Keratinocyte (primary cell): ENCODE measurements at regions not wholly inside any gene's neighbourhood (a gene's known extent, or its start where the extent isn't known, plus 50 kb on each side); places are given as distances from the start of the nearest gene placed in this dataset.

Experiments
- DNase-seq: peaks from one replicate; pipeline ENCODE4 v3.0.0-alpha.2; 2011; ENCODE audit warnings: low read depth, missing footprints, low spot score
- FAIRE-seq: peaks from 2 replicates; lab custom pipeline; 2011; peaks lifted over from hg19 to GRCh38; lab: Jason Lieb, UNC
- H2AFZ ChIP-seq: 2 replicates; pipeline ENCODE4 v1.6.0; 2012; ENCODE audit warnings: low read length, control low read depth, inconsistent platforms; ENCODE audit not compliant: control insufficient read depth
- H3K27ac ChIP-seq: 2 replicates; pipeline ENCODE4 v1.5.1; 2011; ENCODE audit warnings: low read length; ENCODE audit not compliant: control insufficient read depth, insufficient read depth
- H3K27me3 ChIP-seq: 3 replicates; pipeline ENCODE4 v1.6.0; 2011; ENCODE audit warnings: low read length; ENCODE audit not compliant: control insufficient read depth, insufficient read depth; ENCODE audit errors: extremely low read depth
- H3K36me3 ChIP-seq, 2 experiments: 2 replicates in 1 of 2; 3 replicates in 1 of 2; pipeline ENCODE4 v1.5.1; 2011; ENCODE audit warnings: low read length in 2 of 2, mild to moderate bottlenecking in 1 of 2; ENCODE audit not compliant: control insufficient read depth in 2 of 2, insufficient read depth in 2 of 2; ENCODE audit errors: extremely low read depth in 1 of 2
- H3K4me1 ChIP-seq: 3 replicates; pipeline ENCODE4 v1.5.1; 2011; ENCODE audit warnings: low read length; ENCODE audit not compliant: control insufficient read depth, insufficient read depth; ENCODE audit errors: extremely low read depth
- H3K4me2 ChIP-seq: 3 replicates; pipeline ENCODE4 v1.6.0; 2011; ENCODE audit warnings: low read depth, low read length; ENCODE audit not compliant: control insufficient read depth, insufficient read depth; ENCODE audit errors: extremely low read depth
- H3K4me3 ChIP-seq, 3 experiments: fragments of 200-600 bp in 1 of 3; sonication (generic) in 1 of 3; 2 replicates in 2 of 3; 3 replicates in 1 of 3; pipeline ENCODE4 v1.5.1; 2011 to 2016; ENCODE audit warnings: low read length in 3 of 3, mild to moderate bottlenecking in 3 of 3, control low read depth in 2 of 3, inconsistent platforms in 1 of 3, low read depth in 1 of 3, mixed read lengths in 1 of 3, mixed run types in 1 of 3, moderate library complexity in 1 of 3; ENCODE audit not compliant: control insufficient read depth in 2 of 3, insufficient read depth in 2 of 3; ENCODE audit errors: extremely low read depth in 1 of 3
- H3K79me2 ChIP-seq: 2 replicates; pipeline ENCODE4 v1.6.0; 2012; ENCODE audit warnings: low read length; ENCODE audit not compliant: control insufficient read depth, insufficient read depth
- H3K9ac ChIP-seq: 3 replicates; pipeline ENCODE4 v1.6.0; 2011; ENCODE audit warnings: low read length; ENCODE audit not compliant: control insufficient read depth, insufficient read depth; ENCODE audit errors: extremely low read depth
- H3K9me1 ChIP-seq: 3 replicates; pipeline ENCODE4 v1.6.0; 2011; ENCODE audit warnings: low read length; ENCODE audit not compliant: control insufficient read depth, insufficient read depth; ENCODE audit errors: extremely low read depth
- H3K9me3 ChIP-seq: 2 replicates; pipeline ENCODE4 v1.5.1; 2012; ENCODE audit warnings: low read depth, low read length; ENCODE audit not compliant: control insufficient read depth
- H4K20me1 ChIP-seq: 3 replicates; pipeline ENCODE4 v1.6.0; 2011; ENCODE audit warnings: low read length; ENCODE audit not compliant: control insufficient read depth, insufficient read depth; ENCODE audit errors: extremely low read depth
- EZH2 ChIP-seq: IDR thresholded peaks from one replicate; pipeline ENCODE4 v1.6.1; 2012; ENCODE audit warnings: inconsistent platforms, mild to moderate bottlenecking, low read length, moderate library complexity
- dilution Hi-C: fragments of 300-500 bp; cut with MboI; formaldehyde crosslinking; loops from one replicate; pipeline ENCODE4 v1.7.0; 2020; ENCODE audit warnings: low sequenced_read_pairs; ENCODE audit not compliant: extremely low pct_ligation_motif_present
- TF ChIP-seq, protein P1 (sequence below), 3 experiments: IDR thresholded peaks in 1 of 3; conservative IDR thresholded peaks in 1 of 3; optimal IDR thresholded peaks in 1 of 3; 2 replicates in 2 of 3; 3 replicates in 1 of 3; pipeline versions ENCODE3 to v1.5.1; 2011; ENCODE audit warnings: low read length in 3 of 3, mild to moderate bottlenecking in 3 of 3, moderate library complexity in 2 of 3, control low read depth in 1 of 3, inconsistent platforms in 1 of 3; ENCODE audit not compliant: insufficient read depth in 2 of 3; ENCODE audit errors: extremely low read depth in 1 of 3

DNA sequence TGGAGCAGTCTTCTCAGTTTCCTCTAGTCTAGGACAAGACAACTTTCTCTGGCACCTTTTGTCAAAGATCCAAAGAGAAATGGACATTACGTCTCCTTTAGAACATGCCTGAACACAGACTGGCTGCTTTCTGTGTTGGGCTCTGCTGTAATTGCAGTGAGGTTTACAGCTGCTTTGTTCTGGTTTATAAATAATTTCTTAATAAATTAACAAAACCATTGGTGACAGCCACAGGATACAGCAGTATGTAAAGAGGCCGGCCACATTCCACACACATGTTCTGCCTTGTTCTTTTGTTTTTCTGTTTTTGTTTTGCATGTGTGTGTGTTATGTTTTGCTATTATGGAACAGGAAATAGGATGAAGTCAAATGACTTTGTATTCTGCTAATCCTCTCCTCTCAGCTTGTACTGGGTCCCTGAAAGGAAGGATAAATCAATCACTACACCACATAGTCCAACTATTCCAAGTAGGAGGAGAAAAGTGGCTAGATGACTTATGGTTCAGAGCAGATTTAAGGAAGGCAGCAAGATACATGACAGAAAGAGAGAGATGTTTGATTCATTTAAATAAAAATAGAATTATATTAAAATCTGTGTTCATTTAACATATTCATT lies 161.5 kb upstream of the ESRRG start:
- Histone ChIP-seq H3K27me3 (no peaks in the 10 kb centered on the region), H3K79me2 (no peaks in the 10 kb centered on the region), H4K20me1 (no peaks in the 10 kb centered on the region), H3K4me3 (no peak overlapping the region), H3K4me1 (peaks cover 8% of the 10 kb centered on the region), H2AFZ (peak overlapping the region; percentile 77), H3K4me2 (no peak overlapping the region), H3K9me1 (no peaks in the 10 kb centered on the region), H3K27ac (no peak overlapping the region), H3K9ac (no peak overlapping the region), H3K36me3 (no peaks in the 10 kb centered on the region), H3K9me3 (no peaks in the 10 kb centered on the region)
- dilution Hi-C loops = no loop called here
- DNase-seq = no peak
- TF ChIP-seq, protein P1, sequence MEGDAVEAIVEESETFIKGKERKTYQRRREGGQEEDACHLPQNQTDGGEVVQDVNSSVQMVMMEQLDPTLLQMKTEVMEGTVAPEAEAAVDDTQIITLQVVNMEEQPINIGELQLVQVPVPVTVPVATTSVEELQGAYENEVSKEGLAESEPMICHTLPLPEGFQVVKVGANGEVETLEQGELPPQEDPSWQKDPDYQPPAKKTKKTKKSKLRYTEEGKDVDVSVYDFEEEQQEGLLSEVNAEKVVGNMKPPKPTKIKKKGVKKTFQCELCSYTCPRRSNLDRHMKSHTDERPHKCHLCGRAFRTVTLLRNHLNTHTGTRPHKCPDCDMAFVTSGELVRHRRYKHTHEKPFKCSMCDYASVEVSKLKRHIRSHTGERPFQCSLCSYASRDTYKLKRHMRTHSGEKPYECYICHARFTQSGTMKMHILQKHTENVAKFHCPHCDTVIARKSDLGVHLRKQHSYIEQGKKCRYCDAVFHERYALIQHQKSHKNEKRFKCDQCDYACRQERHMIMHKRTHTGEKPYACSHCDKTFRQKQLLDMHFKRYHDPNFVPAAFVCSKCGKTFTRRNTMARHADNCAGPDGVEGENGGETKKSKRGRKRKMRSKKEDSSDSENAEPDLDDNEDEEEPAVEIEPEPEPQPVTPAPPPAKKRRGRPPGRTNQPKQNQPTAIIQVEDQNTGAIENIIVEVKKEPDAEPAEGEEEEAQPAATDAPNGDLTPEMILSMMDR (optimal IDR thresholded peaks at IDR 0.05 in 1 of 3, IDR thresholded peaks at IDR 0.05 in 1 of 3, conservative IDR thresholded peaks at IDR 0.05 in 1 of 3; ENCODE audit: extremely low read depth in 1 of 3, insufficient read depth in 2 of 3, low read length in 3 of 3) = no peak
- no peak for TF ChIP-seq EZH2
- FAIRE-seq = peak; percentile 82

DNA sequence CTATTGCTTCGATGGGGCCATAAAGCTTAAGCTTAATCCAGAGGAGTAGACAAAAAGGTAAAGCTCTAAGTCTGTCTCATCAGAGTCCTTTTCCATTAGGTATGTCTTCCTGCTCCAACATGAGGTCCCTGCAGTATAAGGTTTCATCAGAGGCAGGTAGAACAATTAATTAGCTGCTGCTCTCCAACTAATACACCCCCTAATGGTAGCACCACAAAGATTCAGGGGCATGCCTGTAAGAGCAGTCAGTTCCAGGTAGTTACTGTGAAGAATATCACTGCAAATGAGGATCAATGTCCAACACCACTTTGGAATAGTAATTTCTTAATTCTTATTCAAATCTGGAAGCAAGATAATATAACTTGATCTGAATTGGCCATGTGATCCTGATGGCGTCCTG lies 160.3 kb upstream of the ESRRG start:
- H3K36me3 ChIP-seq = no peaks in the 10 kb centered on the region
- no peak overlapping the region for H3K27ac ChIP-seq

More for the DNA sequence above, 160.3 kb upstream of the ESRRG start:
- no peaks in the 10 kb centered on the region for H3K27me3 ChIP-seq
- dilution Hi-C loops = no loop called here
- H3K4me2 ChIP-seq = no peak overlapping the region
- no peaks in the 10 kb centered on the region for H3K9me1 ChIP-seq
- no peak overlapping the region for H3K4me3 ChIP-seq
- H3K79me2 ChIP-seq = no peaks in the 10 kb centered on the region
- TF ChIP-seq EZH2 = no peak
- TF ChIP-seq, protein P1 (optimal IDR thresholded peaks at IDR 0.05 in 1 of 3, IDR thresholded peaks at IDR 0.05 in 1 of 3, conservative IDR thresholded peaks at IDR 0.05 in 1 of 3; ENCODE audit: extremely low read depth in 1 of 3, insufficient read depth in 2 of 3, low read length in 3 of 3) = peak in 1 of 3 experiments; percentile 7
- DNase-seq (no peak), FAIRE-seq (no peak)
- H2AFZ ChIP-seq = no peak overlapping the region
- H3K9ac ChIP-seq = no peak overlapping the region
- H3K9me3 ChIP-seq = no peaks in the 10 kb centered on the region
- H3K4me1 ChIP-seq = peaks cover 8% of the 10 kb centered on the region
- no peaks in the 10 kb centered on the region for H4K20me1 ChIP-seq
